GM12872 (cell line): ENCODE measurements at regions not wholly inside any gene's neighbourhood (a gene's known extent, or its start where the extent isn't known, plus 50 kb on each side); places are given as distances from the start of the nearest gene placed in this dataset.

Source experiments
- TF ChIP-seq, protein P1 (sequence below): IDR thresholded peaks from 3 replicates; pipeline ENCODE4 v1.5.1; 2011; ENCODE audit warnings: low read depth, mild to moderate bottlenecking, low read length, moderate library complexity; ENCODE audit not compliant: insufficient read depth

DNA sequence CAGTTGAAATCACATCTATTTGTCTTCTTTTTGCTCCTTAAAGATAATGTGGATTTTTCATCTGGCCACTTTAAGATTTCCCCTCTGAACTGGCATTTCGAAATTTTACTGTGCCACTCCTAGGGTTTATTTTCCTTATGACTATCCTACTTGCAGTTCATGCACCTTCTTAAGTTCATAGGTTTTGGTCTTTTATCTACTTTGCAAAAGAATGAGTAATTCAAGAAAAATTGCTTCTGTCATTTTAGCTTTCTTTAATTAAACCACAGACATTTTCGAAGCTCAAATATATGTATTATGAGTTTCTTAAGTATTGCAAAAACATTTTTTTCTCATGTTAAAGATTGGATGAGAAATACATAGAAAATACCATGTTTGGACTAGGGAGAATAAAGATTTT lies 1244.8 kb upstream of the TMPRSS15 start:
- TF ChIP-seq, protein P1, sequence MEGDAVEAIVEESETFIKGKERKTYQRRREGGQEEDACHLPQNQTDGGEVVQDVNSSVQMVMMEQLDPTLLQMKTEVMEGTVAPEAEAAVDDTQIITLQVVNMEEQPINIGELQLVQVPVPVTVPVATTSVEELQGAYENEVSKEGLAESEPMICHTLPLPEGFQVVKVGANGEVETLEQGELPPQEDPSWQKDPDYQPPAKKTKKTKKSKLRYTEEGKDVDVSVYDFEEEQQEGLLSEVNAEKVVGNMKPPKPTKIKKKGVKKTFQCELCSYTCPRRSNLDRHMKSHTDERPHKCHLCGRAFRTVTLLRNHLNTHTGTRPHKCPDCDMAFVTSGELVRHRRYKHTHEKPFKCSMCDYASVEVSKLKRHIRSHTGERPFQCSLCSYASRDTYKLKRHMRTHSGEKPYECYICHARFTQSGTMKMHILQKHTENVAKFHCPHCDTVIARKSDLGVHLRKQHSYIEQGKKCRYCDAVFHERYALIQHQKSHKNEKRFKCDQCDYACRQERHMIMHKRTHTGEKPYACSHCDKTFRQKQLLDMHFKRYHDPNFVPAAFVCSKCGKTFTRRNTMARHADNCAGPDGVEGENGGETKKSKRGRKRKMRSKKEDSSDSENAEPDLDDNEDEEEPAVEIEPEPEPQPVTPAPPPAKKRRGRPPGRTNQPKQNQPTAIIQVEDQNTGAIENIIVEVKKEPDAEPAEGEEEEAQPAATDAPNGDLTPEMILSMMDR: no peak

DNA sequence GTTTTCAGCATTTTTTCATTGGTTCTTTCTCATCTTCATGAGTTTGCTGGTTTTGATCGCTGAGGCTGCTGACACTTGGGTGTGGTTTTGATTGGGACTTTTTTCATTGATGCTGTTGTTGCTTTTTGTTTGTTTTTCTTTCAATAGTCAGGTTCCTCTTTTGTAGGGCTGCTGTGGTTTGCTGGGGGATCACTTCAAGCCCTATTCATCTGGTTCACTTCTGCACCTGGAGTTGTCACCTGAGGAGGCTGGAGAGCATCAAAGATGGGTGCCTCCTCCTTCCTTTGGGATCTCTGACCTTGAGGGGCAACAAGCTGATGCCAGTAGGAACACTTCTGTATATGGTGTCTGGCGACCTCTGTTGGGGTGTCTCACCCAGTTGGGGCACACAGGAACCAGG lies 1279.9 kb upstream of the TMPRSS15 start:
- TF ChIP-seq, protein P1: no peak

DNA sequence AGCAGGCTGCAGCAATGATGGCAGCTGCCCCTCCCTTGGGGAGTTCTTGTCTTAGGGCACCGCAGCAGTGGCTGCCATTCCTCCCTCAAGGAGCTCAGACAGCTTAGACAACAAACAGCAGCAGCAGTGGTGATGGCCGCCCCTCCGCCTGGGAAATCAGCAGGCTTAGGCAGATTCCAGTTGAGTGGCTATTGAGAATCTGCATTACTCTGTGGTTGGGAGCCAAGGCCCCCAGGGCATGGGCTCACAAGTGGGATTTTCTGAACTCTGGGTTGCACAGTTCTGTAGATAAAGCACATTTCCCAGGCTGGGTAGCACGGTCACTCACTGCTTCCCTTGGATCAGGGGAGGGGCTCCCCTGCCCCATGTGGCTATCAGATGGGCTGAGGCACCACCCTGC lies 1280.7 kb upstream of the TMPRSS15 start:
- TF ChIP-seq, protein P1: no peak

DNA sequence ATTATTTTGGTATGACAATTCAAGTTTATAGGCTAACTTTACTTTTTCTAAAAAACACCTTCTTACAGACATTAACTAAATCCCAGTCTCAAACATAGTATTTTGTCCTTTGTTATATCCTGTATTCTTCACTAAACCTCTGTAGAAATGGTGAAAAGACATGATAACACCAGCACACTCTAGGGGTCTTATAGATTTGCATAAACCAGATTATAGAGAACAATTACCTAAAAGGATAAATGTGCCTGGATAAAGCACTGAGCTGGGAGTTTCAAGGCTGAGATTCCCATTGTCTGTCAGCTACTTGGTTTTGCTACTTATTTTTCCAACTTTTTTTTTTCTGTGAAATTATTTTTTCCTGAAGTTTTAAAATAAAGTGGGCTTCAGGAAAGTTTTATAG lies 1288.6 kb upstream of the TMPRSS15 start:
- TF ChIP-seq, protein P1: no peak

DNA sequence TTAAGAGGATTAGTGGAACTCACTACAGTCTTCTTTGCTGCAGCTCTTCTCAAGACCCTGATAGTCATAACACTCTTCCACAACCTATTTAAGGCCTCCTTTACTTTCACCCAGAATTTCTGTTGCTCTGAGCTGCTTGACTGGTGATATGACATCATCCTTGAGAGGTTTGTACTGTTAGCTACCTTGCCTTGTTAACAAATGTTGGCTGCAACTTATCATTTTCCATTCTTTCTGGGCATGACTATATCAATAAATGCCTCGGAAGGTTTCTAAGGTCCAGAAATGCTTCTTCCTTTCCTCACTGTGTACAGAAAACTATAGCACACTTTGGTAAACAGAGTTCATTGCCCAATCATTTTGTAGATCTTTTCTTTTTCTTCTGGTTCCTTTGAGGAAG lies 1292.2 kb upstream of the TMPRSS15 start:
- TF ChIP-seq, protein P1: no peak

DNA sequence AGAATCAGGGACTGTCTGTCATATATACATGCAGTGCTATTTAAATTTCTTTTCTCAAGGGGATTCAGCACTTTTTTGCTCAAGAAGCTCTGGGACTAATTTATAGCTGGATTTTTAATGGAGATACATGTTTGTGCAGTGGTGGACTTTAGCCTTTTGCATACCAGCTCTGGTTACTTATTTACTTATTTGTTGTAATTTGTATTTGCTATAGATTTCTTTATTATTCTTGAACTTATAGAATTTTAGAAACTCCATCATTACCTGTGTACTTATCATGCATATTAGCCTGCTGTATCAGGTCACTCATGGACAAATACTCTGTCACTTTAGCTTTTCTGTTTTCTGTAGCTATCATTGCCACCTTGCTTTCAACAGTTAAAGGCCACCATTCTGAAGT lies 1296.9 kb upstream of the TMPRSS15 start:
- TF ChIP-seq, protein P1: no peak

DNA sequence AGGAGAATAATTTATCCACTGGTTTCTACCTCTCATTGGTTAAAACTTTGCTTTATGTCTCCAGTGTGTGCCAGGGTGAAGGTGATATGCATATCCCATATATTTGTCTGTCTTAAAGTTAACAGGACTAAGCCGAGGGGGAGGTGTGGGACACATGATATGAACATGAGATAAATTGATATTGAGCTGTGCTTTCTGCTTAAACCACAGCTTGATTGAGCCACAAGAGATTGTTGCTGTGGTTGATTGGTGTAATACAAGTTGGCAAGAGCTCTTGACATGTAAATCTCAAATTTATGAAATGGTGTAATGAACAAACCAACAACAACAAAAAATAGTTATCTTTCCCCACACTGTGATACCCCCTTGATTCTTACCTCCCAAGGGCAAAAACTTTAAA lies 1295.5 kb upstream of the NCAM2 start:
- TF ChIP-seq, protein P1: no peak

DNA sequence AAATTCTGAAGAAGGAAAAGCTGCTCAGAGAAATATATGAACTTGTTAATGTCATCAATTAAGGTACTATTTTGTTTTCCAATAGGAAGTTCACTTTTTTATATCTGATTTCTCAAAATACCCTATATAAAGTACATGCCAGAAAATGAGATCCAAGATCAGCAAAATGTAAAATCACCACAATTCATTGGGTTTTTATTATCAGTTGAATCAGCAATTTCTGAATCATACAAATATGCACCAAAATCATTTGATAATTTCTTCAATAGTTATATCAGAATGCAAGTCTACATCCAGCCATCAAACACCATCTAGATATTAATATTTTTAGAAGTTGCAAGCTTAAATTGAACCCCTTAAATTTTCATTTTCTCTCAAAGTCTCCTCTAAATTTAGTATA lies 1293.4 kb upstream of the NCAM2 start:
- TF ChIP-seq, protein P1: no peak
